NCI-H146 treated with DMSO at 0.1 percent for 48 hours (cell line): ENCODE measurements at regions not wholly inside any gene's neighbourhood (a gene's known extent, or its start where the extent isn't known, plus 50 kb on each side); places are given as distances from the start of the nearest gene placed in this dataset.

Source experiments
- DNase-seq: peaks from one replicate; lab custom pipeline; 2025; ENCODE audit not compliant: unreplicated experiment; lab: John Stamatoyannopoulos, UW

DNA sequence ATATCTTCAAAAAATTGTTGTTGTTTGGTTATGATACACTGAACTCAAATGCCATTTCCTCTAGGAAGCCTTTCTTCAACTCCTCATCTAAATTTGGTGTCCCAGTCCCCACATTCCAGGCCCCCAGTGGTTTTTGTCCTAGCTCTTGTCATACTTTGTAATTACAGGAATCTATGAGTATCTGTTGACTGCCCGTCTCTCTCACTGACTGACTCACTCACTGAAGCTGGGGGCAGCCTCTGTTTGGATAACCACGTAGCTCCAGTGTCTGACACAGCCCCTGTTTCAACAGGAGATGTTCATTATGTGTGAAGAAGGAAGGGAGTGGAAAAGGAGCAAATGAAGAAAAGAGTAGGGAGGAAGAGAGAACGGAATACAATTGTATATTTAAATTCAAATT is 284.1 kb upstream of the TENM3 start:
- no peak for DNase-seq

DNA sequence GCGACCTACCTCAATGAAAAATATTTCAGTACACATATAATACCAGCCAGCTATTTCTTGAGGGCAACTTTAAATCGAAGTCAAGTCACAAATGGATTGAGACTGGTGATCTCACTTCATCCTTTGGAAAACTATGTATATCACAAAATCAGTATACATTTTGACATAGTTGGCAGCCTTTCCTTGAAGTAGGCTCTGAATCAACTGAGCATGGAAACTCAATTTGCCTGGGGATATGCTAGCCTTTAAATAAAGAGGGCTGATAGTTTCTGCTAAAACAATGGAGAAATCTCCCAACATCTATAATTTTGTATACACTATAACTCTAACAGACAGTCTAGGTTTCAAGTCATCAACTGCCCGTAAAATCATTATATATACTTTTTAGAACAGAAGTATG is 282.8 kb upstream of the TENM3 start:
- DNase-seq: no peak

DNA sequence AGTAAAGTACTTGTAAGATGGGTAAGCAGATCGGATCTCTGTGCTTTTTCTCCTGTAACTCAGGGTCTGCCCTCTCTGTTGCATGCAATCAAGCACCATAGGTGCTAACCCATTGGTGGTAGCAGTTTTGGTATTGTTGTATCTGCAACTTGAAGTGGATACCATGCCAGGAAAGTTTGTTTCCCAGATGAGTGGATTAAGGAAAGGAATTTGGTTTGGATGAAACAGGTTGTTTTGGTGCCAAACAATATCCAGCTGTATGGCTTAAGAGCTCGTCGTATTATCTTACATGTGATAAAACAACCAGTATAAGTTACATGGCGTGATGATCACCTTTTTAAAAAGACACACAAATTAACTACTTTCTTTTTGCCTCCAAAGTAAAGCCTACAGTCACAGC is 280.9 kb upstream of the TENM3 start:
- no peak for DNase-seq

DNA sequence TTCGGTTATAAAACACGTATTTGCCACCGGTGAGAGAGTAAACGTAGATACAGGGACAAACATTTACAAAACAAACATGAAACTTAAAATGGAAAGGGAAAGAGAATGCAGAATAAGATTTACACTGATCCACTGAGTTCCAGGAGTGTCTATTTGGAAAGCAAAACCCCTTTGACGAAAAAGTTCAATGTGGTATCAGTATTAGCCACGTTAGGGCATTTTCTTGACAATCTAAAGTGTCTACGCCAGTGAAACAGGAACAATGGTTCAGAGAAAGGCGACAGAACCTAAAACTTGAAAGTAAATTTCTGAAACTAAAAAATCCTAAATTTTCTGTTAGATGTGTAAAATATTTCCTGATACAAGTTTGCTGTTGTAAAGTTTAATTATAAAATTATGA is 278.5 kb upstream of the TENM3 start:
- DNase-seq: no peak

DNA sequence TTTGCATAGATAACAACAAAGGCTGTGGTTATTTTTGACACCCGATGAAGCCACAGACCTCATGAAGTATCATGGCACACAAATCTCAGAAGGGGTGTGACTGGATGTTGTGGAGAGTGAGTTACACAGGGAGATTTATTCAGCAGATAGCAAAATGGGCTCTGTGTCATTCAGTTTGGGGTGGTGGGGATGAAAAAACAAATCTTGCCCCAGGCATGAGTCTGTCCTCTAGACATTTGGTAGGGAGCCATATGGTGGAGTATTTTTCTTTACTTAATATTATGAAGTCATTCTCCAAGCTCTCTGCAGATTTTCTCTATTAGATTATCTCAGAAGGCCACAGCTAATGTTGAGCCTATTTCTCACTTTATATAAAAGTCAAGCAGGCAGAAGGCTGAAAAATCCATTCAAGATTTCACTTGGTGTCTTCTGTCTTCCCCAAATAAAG is 277.1 kb upstream of the TENM3 start:
- DNase-seq: no peak

DNA sequence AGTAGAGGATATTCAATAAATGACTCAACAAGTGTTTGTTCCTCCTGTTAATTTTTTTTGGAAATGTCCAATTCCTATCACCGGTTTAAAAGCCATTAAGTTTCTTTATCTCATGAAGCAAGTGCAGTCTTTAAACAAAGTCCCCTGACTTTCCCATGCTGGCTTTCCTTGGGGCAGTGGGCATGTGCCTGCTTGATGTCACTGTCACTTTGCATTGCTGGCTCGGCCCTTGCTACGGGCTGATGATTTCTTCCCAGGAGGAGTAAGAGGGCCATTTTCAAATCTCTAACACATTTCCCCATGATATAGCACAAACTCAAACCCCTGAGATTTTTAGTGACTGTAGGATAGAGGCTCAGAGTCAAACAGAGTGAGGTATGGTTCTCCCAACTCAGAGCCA is 275.8 kb upstream of the TENM3 start:
- DNase-seq: no peak

DNA sequence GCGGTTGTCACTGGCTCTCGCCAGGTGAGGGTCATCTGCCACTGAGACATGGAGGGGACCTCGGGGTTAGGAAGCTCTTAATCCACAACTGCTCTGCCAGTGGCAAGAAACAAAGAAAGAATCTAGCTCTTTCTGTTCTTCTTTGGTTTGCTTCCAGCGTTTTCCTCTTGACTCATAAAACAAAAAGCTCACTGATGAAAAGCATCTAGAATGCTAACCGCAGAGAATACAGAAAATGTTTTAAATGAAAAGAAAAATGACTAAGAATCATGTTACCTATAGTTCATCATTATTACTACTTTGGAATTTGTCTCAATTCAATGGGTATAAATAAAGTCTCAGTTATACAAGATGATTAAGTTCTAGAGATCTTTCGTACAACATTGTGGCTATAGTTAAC is 274.8 kb upstream of the TENM3 start:
- no peak for DNase-seq

DNA sequence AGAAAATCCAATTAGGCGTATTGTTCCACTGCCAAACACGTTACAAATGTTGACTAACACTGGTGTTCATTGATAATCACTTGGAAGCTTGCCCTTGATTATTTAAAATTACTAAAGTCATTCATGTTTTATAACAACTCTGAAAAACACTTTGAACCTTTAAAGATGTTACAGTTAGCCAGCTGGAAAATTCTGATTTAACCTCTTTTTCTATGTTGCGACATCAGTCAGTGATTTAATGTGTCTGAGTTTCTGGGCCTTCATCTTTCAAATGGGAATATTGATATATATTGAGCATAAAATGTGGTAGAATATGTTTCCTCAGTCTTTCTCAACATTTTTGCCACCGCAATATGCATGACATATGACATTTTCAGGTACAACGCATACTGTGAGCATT is 274.1 kb upstream of the TENM3 start:
- no peak for DNase-seq

DNA sequence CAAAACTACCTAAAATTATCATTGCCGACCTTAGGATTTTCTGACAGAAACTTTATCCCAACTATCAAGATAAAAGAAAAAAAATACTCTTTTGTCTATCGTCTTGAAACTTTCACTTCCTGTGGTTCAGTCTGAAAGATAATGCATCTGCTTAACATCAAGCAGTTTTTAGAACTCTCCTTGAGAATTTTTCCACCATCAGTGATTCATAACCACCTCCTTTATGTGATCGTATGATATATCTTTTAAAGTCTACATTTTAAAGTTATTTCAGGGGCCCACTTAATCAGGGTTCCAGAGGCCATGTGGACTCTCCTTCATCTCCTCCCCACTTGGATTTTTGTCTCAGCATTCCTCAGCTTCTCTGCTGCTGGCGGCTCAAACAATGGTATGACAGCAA is 272.8 kb upstream of the TENM3 start:
- DNase-seq: no peak

DNA sequence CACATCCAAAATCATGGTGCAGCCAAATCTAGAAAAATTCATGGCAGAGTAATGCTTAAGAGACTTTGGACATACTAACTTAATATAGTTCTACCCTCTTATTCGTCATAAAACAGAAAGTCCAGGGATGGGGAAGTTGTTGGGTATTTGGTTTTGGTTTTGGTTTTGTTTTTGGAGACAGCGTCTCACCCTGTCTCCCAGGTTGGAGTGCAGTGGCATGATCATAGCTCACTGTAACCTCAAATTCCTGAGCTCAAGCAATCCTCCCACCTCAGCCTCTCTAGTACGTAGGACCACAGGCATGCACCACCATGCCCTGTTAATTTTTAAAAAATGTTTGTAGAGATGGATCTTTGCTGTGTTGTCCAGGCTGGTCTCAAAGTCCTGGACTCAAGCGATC is 271.8 kb upstream of the TENM3 start:
- DNase-seq: no peak

DNA sequence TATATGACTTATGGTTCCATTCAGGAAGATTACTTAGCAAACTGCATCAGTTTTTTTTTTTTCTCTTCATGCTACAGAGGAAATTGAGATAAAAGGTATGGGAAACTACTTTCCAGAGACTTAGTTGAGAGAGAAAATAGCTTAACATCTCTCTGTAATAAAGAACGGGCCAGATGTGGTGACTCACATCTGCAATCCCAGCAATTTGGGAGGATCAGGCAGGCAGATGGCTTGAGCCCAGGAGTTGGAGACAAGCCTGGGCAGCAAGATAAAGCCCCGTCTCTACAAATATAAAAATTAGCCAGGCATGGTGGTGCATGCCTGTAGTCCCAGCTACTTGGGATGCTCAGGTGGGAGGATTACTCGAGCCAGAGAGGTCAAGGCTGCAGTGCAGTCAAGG is 271.2 kb upstream of the TENM3 start:
- no peak for DNase-seq

DNA sequence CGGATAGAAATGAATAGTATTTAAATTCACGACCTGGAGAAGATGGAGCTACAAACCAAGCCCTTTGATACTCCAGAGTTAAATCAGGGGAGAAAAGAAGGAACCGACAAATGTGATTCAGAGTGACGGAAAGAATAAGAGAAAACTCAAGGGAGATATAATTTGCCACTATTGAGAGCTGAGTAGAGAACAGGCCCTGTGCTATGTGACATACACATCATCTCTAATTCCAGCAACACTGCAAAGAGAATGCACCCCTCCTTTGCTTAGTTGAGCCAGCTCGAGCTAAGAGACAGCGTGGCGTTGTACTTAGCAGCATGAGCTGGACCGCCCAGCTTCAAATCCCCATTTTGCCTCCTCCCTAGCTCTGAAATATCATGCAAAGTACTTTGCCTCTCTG is 266.4 kb upstream of the TENM3 start:
- no peak for DNase-seq

DNA sequence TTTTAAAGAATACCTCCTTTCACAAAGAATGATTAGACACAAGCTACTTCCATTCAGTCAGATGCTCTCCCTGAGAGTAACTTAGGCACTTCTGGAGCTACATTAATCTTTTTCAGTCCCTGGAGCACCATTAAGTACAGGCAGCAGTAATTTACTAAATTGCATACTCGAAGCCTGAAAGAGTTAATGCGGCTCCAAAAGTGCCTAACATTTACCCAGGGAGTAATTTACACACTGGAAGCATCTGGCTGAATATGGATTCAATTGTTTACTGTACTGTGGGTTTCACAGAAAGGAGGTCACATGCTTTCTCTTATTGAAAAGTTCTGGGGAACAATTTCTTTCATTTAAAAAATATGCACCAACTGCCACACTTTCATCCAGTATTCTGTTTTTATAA is 260.8 kb upstream of the TENM3 start:
- peak; percentile 70 for DNase-seq

DNA sequence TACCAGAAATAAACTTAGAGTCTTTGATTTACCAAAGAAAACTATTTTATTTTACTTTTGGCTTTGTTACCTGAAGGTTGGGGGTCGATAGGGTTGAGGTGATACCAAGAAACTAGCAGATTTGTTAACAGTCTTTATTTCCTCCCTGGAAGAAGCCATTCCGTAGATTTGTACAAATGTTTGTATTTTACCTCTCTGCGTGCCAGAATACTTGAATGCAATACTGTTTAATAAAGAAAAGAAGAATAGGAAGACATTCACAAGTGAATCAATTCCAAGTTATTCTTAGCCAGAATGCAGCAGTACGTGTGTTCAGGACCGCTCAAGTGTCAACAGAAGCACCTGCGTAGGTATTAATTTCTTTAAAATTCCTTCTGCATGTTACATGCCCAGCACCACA is 260.3 kb upstream of the TENM3 start:
- DNase-seq: peak; percentile 59

DNA sequence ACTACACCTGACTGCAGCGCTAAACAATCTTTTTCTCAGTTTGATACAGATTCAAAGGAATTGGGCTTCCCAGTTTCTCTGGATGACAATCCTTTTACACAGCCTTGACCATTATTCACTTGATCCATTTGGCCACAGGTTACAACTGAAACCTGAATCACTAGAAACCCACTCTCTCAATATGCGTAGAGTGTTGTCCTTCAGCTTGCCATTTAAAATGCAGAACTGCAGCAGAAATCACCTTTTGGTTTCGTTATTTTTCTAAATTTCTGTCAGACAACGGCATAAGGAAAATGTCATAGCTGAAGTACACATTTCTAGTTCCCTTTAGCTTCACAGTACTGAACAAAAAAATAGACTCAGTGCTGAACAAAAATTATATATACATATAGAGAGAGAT is 255.8 kb upstream of the TENM3 start:
- no peak for DNase-seq

DNA sequence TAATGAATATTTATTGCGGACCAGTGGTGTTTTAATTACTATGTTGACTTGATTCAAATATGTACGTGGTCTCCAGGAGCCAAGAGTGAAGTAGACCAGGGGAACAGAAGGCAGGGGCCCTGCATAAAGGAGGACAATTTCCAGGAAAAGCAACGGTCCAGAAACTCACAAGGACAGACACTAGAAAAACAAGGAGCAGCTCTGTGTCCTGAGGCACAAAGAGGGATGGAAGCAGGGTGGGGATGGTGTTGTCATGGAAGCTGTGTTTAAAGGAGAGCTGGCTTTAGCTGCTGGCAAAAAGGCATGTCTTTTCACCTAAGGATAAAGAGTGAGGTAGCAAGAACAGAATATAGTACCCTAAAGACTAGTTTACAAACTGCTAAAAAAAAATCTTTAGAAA is 254.1 kb upstream of the TENM3 start:
- no peak for DNase-seq

DNA sequence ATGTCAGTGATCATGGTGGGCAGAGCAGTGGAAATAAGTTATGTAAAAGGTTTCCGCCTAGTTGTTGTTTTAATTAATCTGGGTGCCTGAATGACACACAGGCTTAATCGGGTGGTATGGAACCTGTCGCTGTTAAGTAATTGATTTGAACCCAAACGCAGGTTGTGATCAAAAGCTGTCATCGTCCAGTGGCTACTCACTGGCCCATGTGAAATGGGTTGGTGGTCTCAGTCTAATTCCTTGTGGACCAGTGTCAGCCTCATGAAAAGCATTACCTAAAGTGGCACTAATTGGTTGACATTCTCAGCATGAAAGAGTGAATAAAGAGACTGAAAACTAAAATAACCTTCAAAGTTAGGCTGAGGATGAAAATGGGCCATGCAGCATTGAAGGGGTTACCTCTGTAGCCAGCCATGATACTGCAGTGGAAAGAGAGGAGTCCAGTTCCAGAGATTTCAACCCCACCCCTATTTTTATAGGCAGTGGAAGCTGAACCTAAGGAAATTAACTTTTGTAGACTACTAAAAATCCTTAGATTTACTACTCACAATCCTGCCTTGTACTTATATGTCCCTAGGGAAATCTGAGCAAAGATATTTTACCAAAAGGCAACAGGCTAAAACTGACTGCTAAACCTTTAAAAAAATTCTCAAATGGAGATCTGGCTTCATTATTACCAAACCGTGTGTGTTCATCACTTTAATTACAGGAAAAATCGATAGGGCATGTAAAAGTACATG is 251.7 kb upstream of the TENM3 start:
- peak; percentile 45 for DNase-seq

DNA sequence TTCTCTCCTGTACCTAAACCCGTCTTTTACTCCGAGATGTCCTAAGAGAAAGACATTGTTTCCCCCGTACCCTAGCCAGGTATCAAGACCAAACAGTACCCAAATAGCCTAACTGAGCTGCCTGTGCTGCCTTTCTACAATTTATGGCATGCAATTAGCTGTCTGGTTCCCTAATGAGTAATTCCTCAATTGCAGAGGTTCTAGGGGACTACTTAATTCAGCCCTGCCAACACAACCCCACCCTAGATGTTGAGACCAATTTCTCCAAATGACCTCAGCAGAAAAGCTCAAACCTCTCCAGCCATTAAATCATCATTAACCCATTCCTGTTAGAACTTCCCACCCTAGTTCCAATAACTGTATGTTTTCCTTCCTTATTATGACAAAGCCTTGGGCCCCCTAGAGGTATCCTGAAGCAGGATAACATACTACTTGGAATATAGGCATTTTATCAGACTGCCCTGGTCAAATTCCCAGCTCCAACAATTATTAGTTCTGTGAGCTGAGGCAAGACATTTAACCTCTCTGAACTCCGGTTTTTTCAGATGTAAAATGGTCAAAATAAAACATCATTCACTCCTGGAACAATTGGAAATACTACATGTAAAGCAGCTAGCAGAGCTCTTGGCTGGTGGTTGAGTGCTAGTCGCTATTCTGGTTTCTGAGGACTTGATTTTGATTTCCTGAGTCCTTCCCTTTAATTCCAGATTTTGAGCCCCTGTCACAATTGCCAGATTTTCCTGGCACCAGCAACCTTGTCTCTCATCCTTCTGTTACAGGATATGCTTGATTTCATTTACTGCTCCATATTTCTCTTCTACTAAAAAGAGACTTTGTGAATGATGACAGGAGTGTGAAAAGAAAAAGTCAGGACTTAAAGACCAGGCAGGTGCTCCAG is 244.6 kb upstream of the TENM3 start:
- no peak for DNase-seq

DNA sequence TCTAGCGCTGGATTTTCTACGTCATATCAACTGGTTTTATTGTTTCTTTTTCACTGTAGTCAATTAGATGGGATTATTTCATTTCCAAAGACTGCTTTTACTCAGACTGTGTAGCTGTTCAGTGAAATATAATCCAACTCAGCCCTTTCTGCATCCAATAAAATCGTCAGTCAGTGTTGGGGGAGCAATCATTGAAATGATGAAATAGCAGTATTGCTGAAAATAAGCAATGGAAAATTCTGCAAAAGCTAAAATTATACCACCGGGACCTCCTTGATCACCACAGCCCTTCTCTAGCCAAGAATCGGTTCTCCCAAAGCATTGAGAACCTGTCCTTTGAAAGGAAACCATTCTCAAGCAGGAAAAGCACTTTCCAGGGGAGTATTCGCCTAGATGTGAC is 243.1 kb upstream of the TENM3 start:
- DNase-seq: no peak

DNA sequence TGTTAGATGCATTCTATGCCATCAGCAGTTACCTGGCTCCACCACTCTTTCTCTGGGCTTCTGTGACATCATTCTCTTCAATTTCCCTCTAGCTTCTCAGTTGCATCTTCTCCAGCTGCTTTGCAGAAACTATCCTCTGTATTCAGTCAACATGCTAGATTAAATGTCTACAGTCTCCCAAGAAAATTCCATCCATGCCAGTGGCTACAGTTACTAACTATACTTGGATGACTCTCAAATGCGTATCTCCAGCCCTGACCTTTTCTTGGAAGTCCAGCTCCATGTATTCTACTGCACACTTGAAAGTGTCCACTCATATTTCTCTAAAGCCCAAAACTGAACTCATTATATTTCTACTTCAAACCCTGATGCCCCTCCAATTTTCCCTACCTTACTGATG is 232.3 kb upstream of the TENM3 start:
- no peak for DNase-seq

DNA sequence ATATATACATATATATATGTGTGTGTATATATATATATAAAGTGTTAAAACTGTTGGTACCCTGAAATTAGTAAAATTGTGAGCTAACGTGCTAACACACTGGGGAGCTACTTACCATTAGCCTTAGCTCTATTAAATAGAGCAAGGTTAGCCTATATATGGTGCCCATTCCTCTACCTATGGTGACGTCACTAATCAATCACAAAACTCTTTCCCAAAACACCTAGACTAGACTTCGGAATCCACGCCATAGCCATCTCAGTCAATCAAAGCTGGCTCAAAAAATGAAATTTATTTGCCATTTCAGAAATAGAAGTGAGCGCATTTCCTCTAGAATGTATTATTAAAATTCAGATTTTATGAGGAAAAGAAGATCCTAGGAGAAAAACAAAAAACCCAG is 229.0 kb upstream of the TENM3 start:
- DNase-seq: no peak

DNA sequence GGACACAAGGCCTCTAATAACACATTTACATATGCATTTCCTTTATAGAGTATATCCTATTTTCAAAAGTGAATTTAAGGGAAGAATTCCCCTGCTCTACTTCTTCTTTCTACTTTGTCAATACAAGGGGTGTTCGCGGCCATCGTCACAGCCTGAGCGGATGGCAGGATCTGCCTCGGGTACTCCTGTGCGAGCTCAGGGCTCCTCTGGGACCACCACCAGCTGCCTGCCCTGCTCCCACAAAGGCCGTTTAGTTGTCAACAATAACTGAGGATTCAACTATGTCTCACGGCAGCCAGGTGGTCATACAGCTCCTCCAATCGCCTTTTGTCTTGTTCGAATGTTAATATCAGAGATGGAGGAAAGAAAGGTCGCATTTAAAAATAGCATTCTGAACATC is 228.2 kb upstream of the TENM3 start:
- DNase-seq: no peak

DNA sequence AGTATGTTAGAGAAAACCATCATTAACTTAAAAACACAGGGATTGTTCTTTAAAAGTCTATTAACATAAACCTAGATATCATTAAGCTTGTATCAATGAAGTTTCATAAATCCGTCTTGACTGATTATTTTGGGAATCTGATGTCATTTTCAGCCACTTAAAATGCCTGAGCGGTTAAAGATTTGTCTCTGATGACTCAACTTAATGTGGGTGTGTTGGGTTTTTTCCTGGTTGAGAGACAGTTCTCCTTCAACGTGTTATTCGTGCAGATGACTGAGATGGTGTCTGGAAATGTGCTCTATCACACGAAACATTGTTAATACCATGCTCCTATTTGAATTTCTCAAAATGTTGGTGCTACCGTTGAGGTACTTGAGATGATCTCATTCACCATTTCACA is 227.3 kb upstream of the TENM3 start:
- DNase-seq: no peak
